Spleen (tissue), 7 donors: ENCODE measurements at regions not wholly inside any gene's neighbourhood (a gene's known extent, or its start where the extent isn't known, plus 50 kb on each side); places are given as distances from the start of the nearest gene placed in this dataset.

Experiments used
- CTCF ChIP-seq, 11 experiments: fragments of 200-600 bp in 7 of 11; fragments of 450-650 bp in 4 of 11; sonication (generic) in 4 of 11; IDR thresholded peaks in 8 of 11; conservative IDR thresholded peaks in 3 of 11; 1 replicate in 7 of 11; 2 replicates in 4 of 11; pipeline versions ENCODE4 v1.4.0 to v1.8.0; 2016 to 2021; ENCODE audit warnings: antibody characterized with exemption in 11 of 11, inconsistent platforms in 4 of 11, mild to moderate bottlenecking in 1 of 11
- POLR2AphosphoS5 ChIP-seq, 3 donors: sonication (generic); formaldehyde crosslinking; IDR thresholded peaks; one replicate each; pipeline ENCODE4 v1.5.1; 2017; ENCODE audit warnings: antibody characterized with exemption in 3 of 3
- donor health status: DM: no; HTN: no; CAD: no; lungs with moderate emphysema.
- donor health status: DM: no; HTN: no; CAD: no.
- donor health status: DM: no; HTN: no; CAD: no.

GRCh38 chr2:234887195-234887594, 64.6 kb upstream of the SH3BP4 start:
- TF ChIP-seq CTCF (IDR thresholded peaks at IDR 0.05 in 8 of 11, conservative IDR thresholded peaks at IDR 0.05 in 3 of 11) (no peak), POLR2AphosphoS5 (IDR thresholded peaks at IDR 0.05) (no peak)
